Activated CD4-positive, alpha-beta T cell treated with anti-CD3 and anti-CD28 coated beads, Interleukin-2, amount 10 ng/mL, durations not matched to agents 24 days and 14 days (primary cell): ENCODE measurements at regions not wholly inside any gene's neighbourhood (a gene's known extent, or its start where the extent isn't known, plus 50 kb on each side); places are given as distances from the start of the nearest gene placed in this dataset.

Experiments
- DNase-seq: peaks from one replicate; pipeline ENCODE4 v3.0.0; 2022
- H3K27ac Mint-ChIP-seq: one replicate; pipeline ENCODE4 v1.8.0; 2022; ENCODE audit warnings: mild to moderate bottlenecking, mixed read lengths
- H3K27me3 Mint-ChIP-seq: one replicate; pipeline ENCODE4 v1.8.0; 2022; ENCODE audit warnings: mixed read lengths
- H3K36me3 Mint-ChIP-seq: one replicate; pipeline ENCODE4 v1.8.0; 2022; ENCODE audit warnings: low read depth, mild to moderate bottlenecking, mixed read lengths
- H3K4me1 Mint-ChIP-seq: one replicate; pipeline ENCODE4 v1.8.0; 2021; ENCODE audit warnings: mixed read lengths
- H3K4me3 Mint-ChIP-seq: one replicate; pipeline ENCODE4 v1.8.0; 2022; ENCODE audit warnings: mild to moderate bottlenecking, moderate library complexity, mixed read lengths
- H3K9me3 Mint-ChIP-seq: one replicate; pipeline ENCODE4 v1.8.0; 2021; ENCODE audit warnings: mixed read lengths
- intact Hi-C: fragments of 100-400 bp; cut with micrococcal nuclease; formaldehyde crosslinking; loops from one replicate; pipeline ENCODE4 v1.15.1; 2023

- no peak for DNase-seq
- intact Hi-C loops: no loop called here
- Mint-ChIP-seq H3K27ac (no peak overlapping the region), H3K27me3 (no peaks in the 10 kb centered on the region), H3K36me3 (no peaks in the 10 kb centered on the region), H3K4me1 (no peaks in the 10 kb centered on the region), H3K4me3 (no peak overlapping the region), H3K9me3 (no peaks in the 10 kb centered on the region)
Observed at GRCh38 chr16:82567175-82567574, 59.6 kb upstream of the CDH13 start.

GRCh38 chr16:82563401-82563800 is 63.4 kb upstream of the CDH13 start:
- Mint-ChIP-seq H3K9me3 (no peaks in the 10 kb centered on the region), H3K4me3 (no peak overlapping the region), H3K4me1 (no peaks in the 10 kb centered on the region), H3K36me3 (no peaks in the 10 kb centered on the region), H3K27ac (no peak overlapping the region), H3K27me3 (no peaks in the 10 kb centered on the region)
- intact Hi-C loops: no loop called here
- DNase-seq: no peak

GRCh38 chr16:82562183-82562683 is 64.5 kb upstream of the CDH13 start:
- no peaks in the 10 kb centered on the region for H3K4me1 Mint-ChIP-seq
- no peak for DNase-seq
- no peaks in the 10 kb centered on the region for H3K36me3 Mint-ChIP-seq
- no peaks in the 10 kb centered on the region for H3K9me3 Mint-ChIP-seq
- H3K27me3 Mint-ChIP-seq: no peaks in the 10 kb centered on the region
- H3K4me3 Mint-ChIP-seq: no peak overlapping the region
- no peak overlapping the region for H3K27ac Mint-ChIP-seq
- intact Hi-C loops: no loop called here

DNA sequence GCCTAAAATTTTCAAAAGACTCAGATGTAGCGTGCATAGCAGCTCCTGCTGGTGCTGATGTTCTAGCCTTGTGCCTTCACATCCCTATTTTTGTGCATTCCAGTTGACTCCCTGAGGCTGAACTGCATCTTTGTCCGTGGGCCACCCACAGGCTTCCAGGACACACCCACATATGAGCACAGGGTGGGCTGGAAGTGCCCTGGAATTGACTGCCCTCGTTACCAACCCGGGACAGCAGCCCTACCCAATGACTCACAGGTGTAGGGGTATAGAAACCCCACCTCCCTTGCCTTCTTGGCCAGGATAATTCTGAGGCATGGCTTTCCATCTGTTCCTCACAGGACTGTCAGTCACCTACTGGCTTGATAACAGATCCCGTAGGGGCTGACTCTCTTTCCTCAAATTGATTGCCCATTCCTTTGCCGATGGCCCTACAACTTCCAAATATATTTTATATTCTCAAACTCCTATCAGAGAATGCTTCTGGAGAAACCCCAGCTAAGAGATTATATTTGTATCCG is 65.9 kb upstream of the CDH13 start:
- no peaks in the 10 kb centered on the region for H3K9me3 Mint-ChIP-seq
- no peaks in the 10 kb centered on the region for H3K4me1 Mint-ChIP-seq
- H3K27me3 Mint-ChIP-seq: no peaks in the 10 kb centered on the region
- no peak overlapping the region for H3K4me3 Mint-ChIP-seq
- no peaks in the 10 kb centered on the region for H3K36me3 Mint-ChIP-seq
- no peak for DNase-seq
- H3K27ac Mint-ChIP-seq: no peak overlapping the region
- intact Hi-C loops: no loop called here

GRCh38 chr16:82544378-82545160 is 82.2 kb upstream of the CDH13 start:
- Mint-ChIP-seq H3K27me3 (no peaks in the 10 kb centered on the region), H3K27ac (no peak overlapping the region), H3K36me3 (no peaks in the 10 kb centered on the region), H3K4me3 (no peak overlapping the region), H3K9me3 (no peaks in the 10 kb centered on the region), H3K4me1 (no peaks in the 10 kb centered on the region)
- intact Hi-C loops: no loop called here
- no peak for DNase-seq

DNA sequence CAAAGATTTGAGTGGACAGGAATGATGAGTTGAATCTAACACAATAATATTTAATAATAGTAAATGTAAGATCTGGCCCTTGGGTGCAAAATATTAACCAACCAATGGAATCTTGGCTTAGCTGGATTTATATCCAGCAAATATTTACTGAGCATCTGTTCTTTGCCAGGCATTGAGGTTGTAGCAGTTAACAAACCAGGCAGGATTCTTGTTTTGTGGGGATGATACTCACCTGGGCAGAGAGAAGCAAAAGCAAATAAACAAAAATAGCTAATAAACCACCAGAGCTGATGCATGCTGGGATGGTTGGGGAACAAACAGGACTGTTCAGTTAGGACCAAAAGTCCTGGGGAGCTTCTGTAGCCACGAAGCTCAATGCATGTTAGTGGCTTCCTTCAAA is 84.1 kb upstream of the CDH13 start:
- no peaks in the 10 kb centered on the region for H3K4me1 Mint-ChIP-seq
- no peaks in the 10 kb centered on the region for H3K27me3 Mint-ChIP-seq
- H3K36me3 Mint-ChIP-seq: no peaks in the 10 kb centered on the region
- DNase-seq: no peak
- no peaks in the 10 kb centered on the region for H3K9me3 Mint-ChIP-seq
- H3K4me3 Mint-ChIP-seq: no peak overlapping the region
- no peak overlapping the region for H3K27ac Mint-ChIP-seq
- intact Hi-C loops: no loop called here

- Mint-ChIP-seq H3K27ac (no peak overlapping the region), H3K27me3 (no peaks in the 10 kb centered on the region), H3K9me3 (no peaks in the 10 kb centered on the region), H3K4me3 (no peak overlapping the region), H3K36me3 (no peaks in the 10 kb centered on the region), H3K4me1 (no peaks in the 10 kb centered on the region)
- DNase-seq: no peak
- intact Hi-C loops: no loop called here
Observed at GRCh38 chr16:82541103-82541502, 85.7 kb upstream of the CDH13 start.

- no peaks in the 10 kb centered on the region for H3K27me3 Mint-ChIP-seq
- no peaks in the 10 kb centered on the region for H3K36me3 Mint-ChIP-seq
- DNase-seq: no peak
- no peaks in the 10 kb centered on the region for H3K4me1 Mint-ChIP-seq
- no peak overlapping the region for H3K4me3 Mint-ChIP-seq
- no peak overlapping the region for H3K27ac Mint-ChIP-seq
- H3K9me3 Mint-ChIP-seq: no peaks in the 10 kb centered on the region
- intact Hi-C loops: no loop called here
Observed at GRCh38 chr16:82535764-82536163, 91.0 kb upstream of the CDH13 start.

DNA sequence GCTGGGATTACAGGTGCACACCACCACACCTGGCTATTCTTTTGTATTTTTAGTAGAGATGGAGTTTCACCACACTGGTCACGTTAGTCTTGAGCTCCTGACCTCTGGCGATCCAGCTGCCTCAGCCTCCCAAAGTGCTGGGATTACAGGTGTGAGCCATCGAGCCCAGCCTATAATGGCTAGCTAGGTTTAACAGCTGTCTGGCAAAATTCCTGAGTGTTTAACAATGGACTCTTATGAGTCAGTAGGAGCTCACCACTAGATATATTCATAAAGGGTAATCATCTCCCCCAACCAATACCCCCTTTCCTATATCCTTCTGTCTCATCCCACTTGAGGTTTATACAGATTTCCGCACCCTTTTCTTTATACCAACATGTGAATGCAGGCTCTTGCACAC is 91.5 kb upstream of the CDH13 start:
- Mint-ChIP-seq H3K4me1 (no peaks in the 10 kb centered on the region), H3K36me3 (no peaks in the 10 kb centered on the region), H3K27me3 (no peaks in the 10 kb centered on the region)

GRCh38 chr16:82533189-82533588 is 93.6 kb upstream of the CDH13 start:
- intact Hi-C loops: no loop called here
- H3K27me3 Mint-ChIP-seq: no peaks in the 10 kb centered on the region
- H3K9me3 Mint-ChIP-seq: no peaks in the 10 kb centered on the region
- no peak overlapping the region for H3K27ac Mint-ChIP-seq
- H3K4me3 Mint-ChIP-seq: no peak overlapping the region
- H3K4me1 Mint-ChIP-seq: no peaks in the 10 kb centered on the region
- no peak for DNase-seq
- H3K36me3 Mint-ChIP-seq: no peaks in the 10 kb centered on the region

More for the DNA sequence above, 91.5 kb upstream of the CDH13 start:
- Mint-ChIP-seq H3K27ac (no peak overlapping the region), H3K9me3 (no peaks in the 10 kb centered on the region), H3K4me3 (no peak overlapping the region)
- no peak for DNase-seq
- intact Hi-C loops: no loop called here

- no peaks in the 10 kb centered on the region for H3K4me1 Mint-ChIP-seq
- no peaks in the 10 kb centered on the region for H3K36me3 Mint-ChIP-seq
- intact Hi-C loops: no loop called here
- H3K27ac Mint-ChIP-seq: no peak overlapping the region
- no peak for DNase-seq
- H3K4me3 Mint-ChIP-seq: no peak overlapping the region
- H3K9me3 Mint-ChIP-seq: no peaks in the 10 kb centered on the region
- no peaks in the 10 kb centered on the region for H3K27me3 Mint-ChIP-seq
Observed at GRCh38 chr16:82530883-82531282, 95.9 kb upstream of the CDH13 start.

- Mint-ChIP-seq H3K9me3 (no peaks in the 10 kb centered on the region), H3K4me1 (no peaks in the 10 kb centered on the region), H3K27me3 (no peaks in the 10 kb centered on the region), H3K36me3 (no peaks in the 10 kb centered on the region), H3K4me3 (no peak overlapping the region), H3K27ac (no peak overlapping the region)
- no peak for DNase-seq
- intact Hi-C loops: no loop called here
Observed at GRCh38 chr16:82527101-82527500, 99.7 kb upstream of the CDH13 start.

DNA sequence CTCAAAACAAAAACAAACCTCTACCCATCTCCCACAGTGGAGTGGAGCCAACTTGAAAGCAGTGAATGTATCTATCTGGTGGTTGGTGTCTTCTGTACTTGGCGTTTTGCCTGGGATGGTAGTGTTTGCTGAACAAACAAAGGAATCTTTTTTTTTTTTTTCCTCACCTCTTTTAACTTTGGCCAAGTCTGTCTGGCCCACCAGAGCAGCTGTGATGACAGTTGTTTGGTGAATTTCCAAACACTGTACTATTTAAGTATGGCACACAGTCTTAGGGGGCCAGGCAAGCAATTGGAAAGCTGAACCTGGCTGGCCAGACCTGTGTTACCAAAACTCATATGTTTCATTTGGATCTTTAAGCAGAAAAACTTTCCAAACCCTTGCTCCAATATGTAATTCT is 101.8 kb upstream of the CDH13 start:
- no peaks in the 10 kb centered on the region for H3K9me3 Mint-ChIP-seq
- no peak overlapping the region for H3K4me3 Mint-ChIP-seq
- H3K27me3 Mint-ChIP-seq: no peaks in the 10 kb centered on the region
- intact Hi-C loops: no loop called here
- no peaks in the 10 kb centered on the region for H3K36me3 Mint-ChIP-seq
- DNase-seq: no peak
- H3K4me1 Mint-ChIP-seq: no peaks in the 10 kb centered on the region
- H3K27ac Mint-ChIP-seq: no peak overlapping the region

- intact Hi-C loops: no loop called here
- Mint-ChIP-seq H3K27me3 (no peaks in the 10 kb centered on the region), H3K9me3 (no peaks in the 10 kb centered on the region), H3K4me1 (no peaks in the 10 kb centered on the region), H3K27ac (no peak overlapping the region), H3K4me3 (no peak overlapping the region), H3K36me3 (no peaks in the 10 kb centered on the region)
- DNase-seq: no peak
Observed at GRCh38 chr16:82523815-82524214, 103.0 kb upstream of the CDH13 start.

- no peaks in the 10 kb centered on the region for H3K27me3 Mint-ChIP-seq
- H3K36me3 Mint-ChIP-seq: no peaks in the 10 kb centered on the region
- H3K9me3 Mint-ChIP-seq: no peaks in the 10 kb centered on the region
- H3K4me3 Mint-ChIP-seq: no peak overlapping the region
- no peak for DNase-seq
- H3K27ac Mint-ChIP-seq: no peak overlapping the region
- intact Hi-C loops: no loop called here
- no peaks in the 10 kb centered on the region for H3K4me1 Mint-ChIP-seq
Observed at GRCh38 chr16:82522026-82522425, 104.7 kb upstream of the CDH13 start.
